ENCODE measurements at regions not wholly inside any gene's neighbourhood (a gene's known extent, or its start where the extent isn't known, plus 50 kb on each side); places are given as distances from the start of the nearest gene placed in this dataset.

DNA sequence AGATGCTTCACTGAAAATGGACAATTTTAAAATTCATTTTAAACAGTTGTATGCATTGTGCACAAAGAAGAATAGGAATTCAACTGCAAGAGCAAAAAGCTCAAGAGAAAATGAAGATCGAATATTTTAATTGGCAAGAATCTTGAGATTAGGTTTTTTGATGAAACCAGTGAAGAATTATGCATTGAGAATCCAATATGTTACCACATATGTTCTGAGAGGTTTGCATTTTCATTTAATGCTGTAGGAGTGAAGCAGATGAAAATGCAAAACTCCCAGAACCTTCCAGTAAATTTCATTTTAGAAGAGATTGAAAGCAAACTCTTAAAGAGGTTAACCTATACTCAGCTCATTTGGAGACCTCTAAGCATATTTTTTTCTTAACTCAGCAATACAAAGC is 298.0 kb downstream of the OLFM3 start:
- no peak for DNase-seq

DNA sequence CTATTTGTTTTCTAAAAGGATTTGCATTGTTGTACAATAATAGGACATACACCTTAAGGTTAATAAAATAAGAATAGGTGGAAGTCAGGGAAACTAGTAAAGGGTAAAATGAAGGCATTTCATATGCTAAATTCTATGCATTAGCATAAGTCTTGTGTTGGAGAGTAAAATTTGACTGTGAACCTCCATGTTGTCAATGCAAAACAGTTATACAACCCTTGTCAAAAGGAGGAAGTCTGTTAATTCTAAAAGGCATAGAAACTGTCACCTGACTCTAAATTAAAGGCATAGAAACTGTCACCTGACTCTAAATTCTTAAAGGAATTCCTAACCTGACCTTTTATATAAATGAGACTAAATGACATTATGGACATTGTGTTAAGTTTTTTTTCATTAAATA is 291.8 kb downstream of the OLFM3 start:
- DNase-seq = no peak

DNA sequence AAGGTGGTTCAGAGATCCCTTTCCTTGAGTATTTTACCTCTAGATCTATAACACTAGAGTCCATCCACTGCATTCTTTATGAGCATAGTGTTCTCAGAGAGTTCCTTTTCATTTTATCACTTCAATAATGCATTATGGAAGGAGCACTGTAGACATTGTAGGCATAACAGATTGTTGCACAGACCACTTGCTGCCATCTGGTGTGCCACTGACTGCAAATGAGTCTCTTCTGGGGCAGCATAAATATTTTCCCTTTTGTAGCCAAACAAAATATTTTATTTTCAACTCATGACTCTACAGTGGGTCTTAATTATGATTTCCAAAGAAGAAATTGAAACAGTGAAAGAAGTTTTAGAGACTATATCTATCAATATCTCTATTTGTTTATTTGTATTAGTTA is 290.4 kb downstream of the OLFM3 start:
- no peak for DNase-seq

DNA sequence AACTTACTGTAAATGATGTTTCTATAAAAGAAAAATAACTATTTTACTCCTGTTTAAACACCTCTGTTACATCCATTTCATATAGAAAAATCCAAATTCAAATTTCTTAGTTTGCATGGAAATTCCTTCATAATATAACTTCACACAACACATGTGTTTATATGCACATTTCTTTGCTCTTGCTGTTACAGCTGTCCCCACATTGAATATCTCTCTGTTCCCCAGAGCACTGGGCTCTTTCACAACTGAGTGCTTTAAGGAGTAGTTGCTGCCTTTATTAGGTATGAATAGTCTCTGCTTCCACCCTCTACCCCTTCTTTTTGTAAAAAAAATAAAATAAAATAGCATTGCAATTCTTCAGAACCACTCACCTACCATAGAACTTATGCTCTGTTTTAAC is 287.0 kb downstream of the OLFM3 start:
- no peak for DNase-seq

DNA sequence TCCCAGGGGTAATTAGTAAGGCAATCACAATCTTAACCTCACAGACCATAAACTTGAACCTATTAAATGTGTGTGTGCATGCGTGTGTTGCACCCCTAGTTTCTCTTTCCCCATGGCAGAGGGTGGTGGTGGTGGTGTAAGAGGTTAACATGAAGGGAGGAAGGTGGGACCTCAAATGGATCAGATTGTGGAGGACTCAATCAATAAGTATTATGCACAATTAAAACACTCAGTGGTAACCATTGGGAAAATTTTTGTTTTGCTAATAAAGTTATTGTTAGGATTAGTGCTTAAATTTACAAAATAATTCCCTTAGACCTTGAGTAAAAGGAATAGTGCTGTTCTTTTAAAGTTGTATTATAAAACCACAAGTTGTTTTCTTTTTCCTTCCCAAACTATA is 283.0 kb downstream of the OLFM3 start:
- DNase-seq = no peak

DNA sequence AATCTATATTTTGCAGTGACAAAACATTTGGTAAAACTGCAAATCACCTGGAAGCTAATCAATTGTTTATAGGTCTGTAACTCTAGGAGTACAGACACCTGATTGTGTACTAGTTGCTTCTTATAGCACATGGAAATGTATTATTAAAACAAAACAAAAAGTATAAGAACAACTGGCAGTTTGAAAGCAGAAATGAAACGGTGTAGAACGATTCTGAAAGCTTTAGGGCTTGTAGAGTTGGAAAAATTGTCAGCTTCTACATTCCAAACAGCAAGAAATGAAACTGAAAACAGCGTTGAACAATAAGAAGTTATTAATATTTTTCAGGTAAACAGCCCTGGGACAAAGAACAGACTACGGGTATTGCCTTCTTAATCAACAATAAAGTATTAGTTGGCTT is 273.3 kb downstream of the OLFM3 start:
- DNase-seq = no peak

DNA sequence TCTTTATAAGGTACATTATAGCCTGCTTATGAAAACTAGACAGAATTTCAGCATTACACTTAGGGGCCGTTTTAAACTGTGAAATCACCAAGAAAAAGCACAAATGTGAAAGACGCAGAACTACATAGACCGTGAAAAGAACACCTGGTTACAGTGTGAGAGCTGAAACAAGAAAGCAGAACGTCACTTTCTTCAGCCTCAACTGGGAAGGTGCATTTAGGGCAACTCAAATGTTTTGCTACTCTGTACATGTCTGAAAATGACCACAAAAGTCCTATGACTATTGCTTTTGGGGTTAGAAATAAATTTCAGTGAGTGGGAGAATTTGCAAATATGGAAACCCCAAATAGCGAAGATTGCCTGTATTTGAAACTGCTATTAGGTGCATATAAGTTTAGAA is 268.7 kb downstream of the OLFM3 start:
- no peak for DNase-seq

DNA sequence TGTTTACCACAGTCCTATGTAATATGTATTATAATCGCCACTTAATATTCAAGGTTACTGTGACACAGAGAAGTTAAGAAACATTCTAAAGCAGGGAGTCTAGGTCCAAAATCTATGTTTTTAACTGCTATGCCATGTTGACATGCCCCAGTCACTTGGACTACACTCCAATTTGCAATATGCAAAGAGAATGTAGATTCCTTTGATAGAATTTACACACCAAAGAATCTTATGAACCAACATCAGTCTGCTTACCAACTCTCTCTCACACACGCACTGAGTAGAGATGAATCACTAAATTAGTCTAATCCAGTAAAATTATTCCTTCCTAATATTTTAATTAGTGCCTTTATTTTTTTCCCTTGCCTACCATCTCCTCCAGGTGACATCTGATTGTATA is 266.2 kb downstream of the OLFM3 start:
- DNase-seq = no peak

DNA sequence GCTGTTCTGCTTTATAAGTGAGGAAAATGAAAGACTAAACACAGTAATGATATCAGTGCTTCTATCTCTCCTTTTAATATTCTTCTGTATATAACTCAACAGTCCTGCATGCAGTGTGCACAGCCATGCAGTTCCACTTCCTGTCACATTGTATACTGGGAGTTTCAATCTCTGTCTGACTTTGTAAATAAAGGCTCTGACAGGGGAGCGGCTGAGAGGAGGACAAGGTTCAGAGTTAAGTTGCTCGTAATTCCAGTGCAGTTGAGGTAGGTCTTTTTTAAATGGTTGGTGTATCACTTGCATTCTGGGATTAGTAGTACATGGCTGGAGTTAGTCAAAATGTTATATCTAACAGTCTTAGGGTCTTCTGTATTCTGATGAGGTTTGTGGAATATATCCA is 264.5 kb downstream of the OLFM3 start:
- DNase-seq = no peak

DNA sequence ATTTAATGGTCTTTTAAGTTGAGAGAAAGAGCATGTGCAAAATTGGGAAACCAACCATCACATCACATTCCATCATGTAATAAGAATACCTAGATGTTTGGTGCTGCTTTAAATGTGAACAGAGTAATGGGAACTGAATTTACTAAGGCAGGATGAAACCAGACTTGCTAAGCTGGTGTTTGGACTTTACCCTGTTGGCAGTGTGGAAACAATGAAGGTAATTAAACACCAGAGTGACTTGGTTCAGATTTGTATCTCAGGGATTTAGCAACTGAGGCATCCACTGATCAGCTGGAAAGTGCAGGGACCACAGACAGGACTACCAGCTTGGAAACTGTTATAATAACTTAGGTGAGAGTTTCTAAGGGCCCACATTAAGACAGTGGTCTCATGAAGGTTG is 263.4 kb downstream of the OLFM3 start:
- no peak for DNase-seq

DNA sequence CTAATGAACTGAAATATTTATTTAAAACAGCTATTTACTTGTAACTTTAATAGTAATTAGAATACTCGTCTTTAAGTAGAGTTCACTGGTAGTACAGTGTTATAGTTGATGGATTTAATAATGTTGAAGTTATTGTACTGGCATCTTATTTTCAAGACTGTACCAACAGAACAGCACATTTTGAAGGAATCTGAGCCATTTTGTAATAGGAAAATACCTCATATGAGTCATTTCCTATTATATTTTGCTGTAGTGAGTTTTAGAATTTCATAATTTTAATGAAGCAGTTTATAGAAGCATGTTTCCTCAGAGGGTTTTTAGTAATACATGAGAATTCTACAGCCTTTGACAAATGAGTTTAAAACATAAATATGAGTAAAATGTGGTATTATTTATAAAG is 258.3 kb downstream of the OLFM3 start:
- peak in 1 of 3 donors; percentile 13 for DNase-seq

DNA sequence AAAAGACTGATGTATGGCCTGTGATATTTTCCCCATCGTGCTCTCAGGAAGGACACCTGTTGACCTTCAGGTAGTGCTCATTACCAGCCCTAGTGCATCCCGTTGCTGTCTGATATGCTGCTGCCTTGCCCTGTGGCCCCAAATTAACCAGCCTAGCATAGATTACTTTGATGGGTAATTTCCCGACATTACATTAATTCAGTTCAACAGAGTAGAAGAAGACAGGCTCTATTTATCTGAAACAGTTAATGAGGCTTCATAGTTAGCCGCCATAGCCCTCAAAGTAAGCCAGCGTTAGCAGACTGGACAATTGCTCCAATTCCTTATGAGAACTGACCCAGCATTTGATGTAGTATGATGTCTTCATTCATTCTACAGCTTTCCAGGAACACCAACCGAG is 257.6 kb downstream of the OLFM3 start:
- DNase-seq = no peak

DNA sequence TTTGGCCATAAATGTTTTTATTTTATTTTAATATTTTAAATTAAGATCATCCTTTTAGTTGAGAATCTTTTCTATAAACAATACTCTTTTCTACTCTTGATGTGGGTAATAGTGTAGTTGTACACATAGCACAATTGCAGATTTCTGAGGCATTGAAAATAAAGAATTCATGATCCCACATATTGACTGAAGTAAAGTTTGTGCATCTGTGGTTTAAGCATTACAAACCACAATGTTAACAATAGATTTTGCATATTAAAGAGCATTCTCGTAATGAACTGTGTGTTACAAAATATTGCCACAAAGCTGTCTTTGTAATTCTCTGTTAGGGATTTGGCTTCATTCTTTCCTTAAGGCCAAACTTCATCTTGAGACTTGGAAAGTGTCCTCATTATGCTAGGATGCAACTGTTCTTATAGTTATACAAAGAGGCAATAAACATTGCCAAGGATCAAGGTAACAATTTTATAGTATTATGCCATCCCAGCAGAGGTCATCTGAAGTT is 256.8 kb downstream of the OLFM3 start:
- DNase-seq = no peak

DNA sequence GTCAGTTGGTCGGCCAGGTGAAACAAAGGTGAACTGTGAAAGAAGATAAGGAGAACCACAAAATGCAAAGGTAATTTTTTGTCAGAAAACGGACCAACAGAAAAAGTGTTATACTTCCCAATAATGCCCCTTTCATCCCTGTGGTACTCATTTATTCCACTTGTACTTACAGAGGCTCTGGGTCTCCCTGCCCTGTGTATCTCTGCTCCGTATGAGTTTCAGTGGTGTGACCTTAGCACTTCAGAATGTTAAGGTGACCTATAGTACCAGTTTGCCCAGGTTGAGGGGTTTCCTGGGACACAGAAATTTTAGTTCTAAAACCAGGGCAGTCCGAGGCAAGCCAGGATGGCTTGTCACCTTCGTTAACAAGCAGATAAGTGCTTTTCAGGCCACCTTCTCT is 254.8 kb downstream of the OLFM3 start:
- no peak for DNase-seq

DNA sequence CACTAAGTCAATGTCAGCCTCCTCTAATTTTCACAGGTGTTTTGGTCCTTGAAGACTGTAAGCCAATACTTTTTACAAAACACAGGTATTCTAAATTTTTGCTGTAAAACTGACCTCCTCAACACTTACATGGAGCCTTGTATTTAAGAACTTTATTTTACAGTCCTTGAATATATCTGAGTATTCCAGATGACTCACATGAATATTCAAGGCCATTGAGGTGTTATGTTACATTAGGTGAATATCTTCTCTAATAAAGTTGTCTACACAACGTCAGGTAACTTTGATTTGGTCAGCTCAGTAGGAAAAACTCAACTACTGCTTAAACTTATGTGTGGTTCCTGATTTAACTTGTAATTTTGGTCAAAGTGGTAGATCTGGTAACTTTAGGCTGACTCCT is 254.2 kb downstream of the OLFM3 start:
- DNase-seq = no peak

DNA sequence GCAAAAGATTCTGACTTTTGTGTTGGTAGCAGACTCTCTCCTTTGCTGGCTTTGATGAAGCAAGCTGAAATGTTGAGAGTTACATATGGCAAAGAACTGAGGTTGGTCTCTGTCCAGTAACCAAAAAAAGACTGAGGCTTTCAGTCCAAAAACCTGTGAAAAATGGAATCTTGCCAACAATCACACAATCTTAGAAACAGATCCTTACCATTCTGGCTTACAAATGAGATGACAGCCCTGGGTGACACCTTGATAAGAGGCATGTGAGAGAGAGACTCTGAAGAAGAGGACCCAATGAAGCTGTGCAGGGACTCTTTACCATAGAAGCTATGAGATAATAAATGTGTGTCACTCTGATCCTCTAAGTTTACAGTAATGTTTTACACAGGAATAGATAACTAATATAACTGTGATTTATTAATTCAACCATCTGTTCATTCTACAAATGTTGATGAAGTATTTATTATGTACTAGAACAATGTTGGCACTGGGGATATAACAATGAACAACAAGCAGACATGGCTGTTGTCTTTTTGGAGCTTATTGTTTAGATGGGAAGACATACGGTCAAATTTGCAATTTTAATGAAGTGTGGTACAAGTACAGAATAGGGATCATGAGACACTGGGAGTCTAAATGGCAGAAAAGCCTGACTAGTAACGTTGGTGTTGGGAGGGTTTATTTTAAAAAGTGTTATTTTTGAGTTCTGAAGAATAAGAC is 251.0 kb downstream of the OLFM3 start:
- DNase-seq = no peak

DNA sequence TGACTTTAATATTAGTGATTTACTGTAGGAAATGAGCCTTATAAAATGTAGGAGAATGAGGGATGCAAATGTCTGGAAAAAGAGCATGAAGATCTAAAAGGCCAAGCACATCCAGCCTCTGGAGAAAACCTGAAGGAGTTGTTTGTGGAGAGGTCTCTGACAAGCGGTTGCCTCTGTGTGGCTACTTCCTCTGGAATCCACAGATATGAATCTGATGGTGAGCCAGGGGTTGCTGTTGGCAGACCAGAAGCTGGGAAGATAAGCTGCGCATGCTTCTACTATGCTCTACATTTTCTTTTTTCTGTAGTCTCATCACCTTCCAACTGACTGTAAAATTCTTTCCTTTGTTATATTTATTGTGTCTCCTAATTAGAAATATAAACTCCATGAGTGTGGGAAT is 248.6 kb downstream of the OLFM3 start:
- DNase-seq = no peak
